H1 (cell line): ENCODE measurements at regions not wholly inside any gene's neighbourhood (a gene's known extent, or its start where the extent isn't known, plus 50 kb on each side); places are given as distances from the start of the nearest gene placed in this dataset.

Experiments
- CTCF ChIA-PET: fragments of 300-600 bp; sonication (Branson Sonifier 250); formaldehyde crosslinking; loops from one replicate; lab custom pipeline; 2021; ENCODE audit not compliant: partially characterized antibody; lab: Charles Lee
- POLR2A ChIA-PET: fragments of 300-600 bp; sonication (Branson Sonifier 250); formaldehyde crosslinking; loops from one replicate; lab custom pipeline; 2021; ENCODE audit warnings: inconsistent platforms; ENCODE audit not compliant: partially characterized antibody; lab: Charles Lee
- DNase-seq, 2 experiments: peaks; one replicate each; pipeline versions ENCODE4 v3.0.0 to v3.0.0-alpha.2; 2010 to 2022; ENCODE audit warnings: low spot score in 2 of 2, low read depth in 1 of 2, mixed read lengths in 1 of 2
- FAIRE-seq: peaks from 2 replicates; lab custom pipeline; 2011; peaks lifted over from hg19 to GRCh38; lab: Jason Lieb, UNC
- H2AFZ ChIP-seq: 2 replicates; pipeline ENCODE4 v1.8.1; 2012; ENCODE audit warnings: low read length, inconsistent platforms
- H2AK5ac ChIP-seq: 2 replicates; pipeline ENCODE4 v1.6.1; 2013; ENCODE audit warnings: low read depth, low read length
- H2BK120ac ChIP-seq: replicated peaks from 2 replicates; pipeline ENCODE3; 2013; ENCODE audit warnings: low read depth, low read length, inconsistent platforms
- H2BK12ac ChIP-seq: 2 replicates; pipeline ENCODE4 v1.6.1; 2013; ENCODE audit warnings: low read depth, low read length
- H2BK15ac ChIP-seq: 2 replicates; pipeline ENCODE4 v1.6.1; 2013; ENCODE audit warnings: low read length
- H2BK20ac ChIP-seq: 2 replicates; pipeline ENCODE4 v1.6.1; 2013; ENCODE audit warnings: low read length
- H2BK5ac ChIP-seq: 2 replicates; pipeline ENCODE4 v1.6.1; 2013; ENCODE audit warnings: low read depth, low read length
- H3K14ac ChIP-seq: 2 replicates; pipeline ENCODE4 v1.6.1; 2013; ENCODE audit warnings: inconsistent platforms; ENCODE audit not compliant: insufficient read length
- H3K18ac ChIP-seq: 2 replicates; pipeline ENCODE4 v1.6.1; 2013; ENCODE audit warnings: low read length; ENCODE audit errors: extremely low read depth
- H3K23ac ChIP-seq: 2 replicates; pipeline ENCODE4 v1.6.1; 2013; ENCODE audit warnings: inconsistent platforms; ENCODE audit not compliant: insufficient read length
- H3K23me2 ChIP-seq: 2 replicates; pipeline ENCODE4 v1.6.1; 2013; ENCODE audit warnings: low read depth, low read length
- H3K27ac ChIP-seq: 2 replicates; pipeline ENCODE4 v1.6.1; 2011; ENCODE audit warnings: low read depth, low read length, inconsistent platforms
- H3K27me3 ChIP-seq, 4 experiments: replicated peaks in 1 of 4; 1 replicate in 1 of 4; 2 replicates in 3 of 4; pipeline versions ENCODE4 v1.6.1 to v1.8.1; 2011 to 2013; ENCODE audit warnings: low read length in 3 of 4, mild to moderate bottlenecking in 3 of 4, inconsistent platforms in 2 of 4, mixed read lengths in 2 of 4, moderate library complexity in 1 of 4; ENCODE audit not compliant: control insufficient read depth in 3 of 4, insufficient read depth in 3 of 4; ENCODE audit errors: extremely low read depth in 1 of 4
- H3K36me3 ChIP-seq, 4 experiments: 2 replicates each; pipeline versions ENCODE4 v1.6.1 to v1.8.1; 2011 to 2013; ENCODE audit warnings: mild to moderate bottlenecking in 4 of 4, low read length in 3 of 4, moderate library complexity in 2 of 4, control low read depth in 1 of 4, inconsistent platforms in 1 of 4; ENCODE audit not compliant: insufficient read depth in 4 of 4, control insufficient read depth in 2 of 4
- H3K4ac ChIP-seq: replicated peaks from 2 replicates; pipeline ENCODE3; 2013; ENCODE audit warnings: low read length, low read depth, mixed read lengths, inconsistent platforms; ENCODE audit not compliant: insufficient read length
- H3K4me1 ChIP-seq, 4 experiments: replicated peaks in 1 of 4; 1 replicate in 1 of 4; 2 replicates in 3 of 4; pipeline versions ENCODE4 v1.6.1 to v1.8.1; 2011 to 2013; ENCODE audit warnings: low read length in 3 of 4, inconsistent platforms in 2 of 4, mixed read lengths in 1 of 4; ENCODE audit not compliant: insufficient read depth in 4 of 4, control insufficient read depth in 3 of 4
- H3K4me2 ChIP-seq, 2 experiments: 2 replicates each; pipeline versions ENCODE4 v1.6.1 to v1.8.1; 2011 to 2013; ENCODE audit warnings: low read depth in 2 of 2, low read length in 2 of 2, control low read depth in 1 of 2, inconsistent platforms in 1 of 2, mild to moderate bottlenecking in 1 of 2; ENCODE audit not compliant: insufficient read depth in 1 of 2
- H3K4me3 ChIP-seq, 4 experiments: fragments of 200-600, 300-600 bp in 1 of 4; sonication (generic), shearing (Covaris generic), sonication (Bioruptor Twin) in 1 of 4; 2 replicates each; pipeline versions ENCODE4 v1.5.1 to v1.8.1; 2011 to 2016; ENCODE audit warnings: low read length in 4 of 4, low read depth in 3 of 4, control low read depth in 2 of 4, inconsistent platforms in 2 of 4, mild to moderate bottlenecking in 2 of 4, mixed read lengths in 1 of 4, moderate library complexity in 1 of 4; ENCODE audit not compliant: insufficient read depth in 2 of 4; ENCODE audit errors: extremely low read depth in 1 of 4
- H3K56ac ChIP-seq: replicated peaks from 2 replicates; pipeline ENCODE3; 2013; ENCODE audit warnings: low read depth, mild to moderate bottlenecking, mixed read lengths, low read length, inconsistent platforms; ENCODE audit not compliant: insufficient read length
- H3K79me1 ChIP-seq: 2 replicates; pipeline ENCODE4 v1.6.1; 2013; ENCODE audit warnings: low read depth, low read length, control low read depth
- H3K79me2 ChIP-seq, 2 experiments: 2 replicates each; pipeline versions ENCODE4 v1.6.1 to v1.8.1; 2012 to 2013; ENCODE audit warnings: low read length in 2 of 2, mild to moderate bottlenecking in 2 of 2, inconsistent platforms in 1 of 2; ENCODE audit not compliant: insufficient read depth in 2 of 2, control insufficient read depth in 1 of 2
- H3K9ac ChIP-seq, 4 experiments: replicated peaks in 1 of 4; 1 replicate in 1 of 4; 2 replicates in 3 of 4; pipeline versions ENCODE4 v1.6.1 to v1.8.1; 2011 to 2013; ENCODE audit warnings: low read depth in 3 of 4, low read length in 3 of 4, control low read depth in 2 of 4, mild to moderate bottlenecking in 2 of 4, moderate library complexity in 2 of 4, inconsistent platforms in 1 of 4; ENCODE audit errors: extremely low read depth in 1 of 4
- H3K9me3 ChIP-seq, 2 experiments: 2 replicates each; pipeline versions ENCODE4 v1.6.1 to v1.8.1; 2012 to 2013; ENCODE audit warnings: mild to moderate bottlenecking in 2 of 2, moderate library complexity in 2 of 2, control low read depth in 1 of 2, inconsistent platforms in 1 of 2, low read depth in 1 of 2, low read length in 1 of 2, mixed read lengths in 1 of 2; ENCODE audit not compliant: insufficient read depth in 2 of 2
- H4K20me1 ChIP-seq, 2 experiments: replicated peaks in 1 of 2; 2 replicates each; pipeline versions ENCODE3 to v1.8.1; 2011 to 2013; ENCODE audit warnings: inconsistent platforms in 2 of 2, low read length in 2 of 2, mild to moderate bottlenecking in 1 of 2; ENCODE audit not compliant: insufficient read depth in 2 of 2, control insufficient read depth in 1 of 2
- H4K5ac ChIP-seq: 2 replicates; pipeline ENCODE4 v1.6.1; 2013; ENCODE audit warnings: low read length, low read depth, mixed read lengths, inconsistent platforms; ENCODE audit not compliant: insufficient read length
- H4K8ac ChIP-seq: 2 replicates; pipeline ENCODE4 v1.8.0; 2013; ENCODE audit warnings: mild to moderate bottlenecking, moderate library complexity, low read length, inconsistent platforms; ENCODE audit not compliant: insufficient read depth; ENCODE audit errors: extremely low read depth
- H4K91ac ChIP-seq: replicated peaks from 2 replicates; pipeline ENCODE3; 2013; ENCODE audit warnings: low read length, mixed read lengths, inconsistent platforms; ENCODE audit not compliant: insufficient read length
- BCL11A ChIP-seq, 2 experiments: IDR thresholded peaks; one replicate each; pipeline ENCODE4 v1.6.1; 2011; ENCODE audit warnings: low read depth in 2 of 2, low read length in 2 of 2, mild to moderate bottlenecking in 2 of 2
- BRCA1 ChIP-seq: IDR thresholded peaks from 2 replicates; pipeline ENCODE4 v1.6.1; 2012; ENCODE audit warnings: low read depth, low read length, improper control_type of control experiment
- CBX5 ChIP-seq: fragments of 300-800, 300-1000 bp; sonication (generic); IDR thresholded peaks from 2 replicates; pipeline ENCODE4 v1.7.1; 2016; ENCODE audit warnings: antibody characterized with exemption, low read length, low read depth
- CREB1 ChIP-seq: IDR thresholded peaks from 2 replicates; pipeline ENCODE4 v1.6.1; 2012; ENCODE audit warnings: inconsistent platforms
- JUN ChIP-seq: IDR thresholded peaks from 2 replicates; pipeline ENCODE4 v1.6.1; 2011; ENCODE audit warnings: low read depth, mild to moderate bottlenecking, improper control_type of control experiment, low read length
- RFX5 ChIP-seq: IDR thresholded peaks from 2 replicates; pipeline ENCODE4 v1.6.1; 2011; ENCODE audit warnings: low read depth, low read length, improper control_type of control experiment, borderline replicate concordance
- SAP30 ChIP-seq: fragments of 300-600 bp; sonication (generic); IDR thresholded peaks from 2 replicates; pipeline ENCODE4 v1.7.1; 2012; ENCODE audit warnings: low read length, moderate library complexity, mild to moderate bottlenecking, inconsistent platforms; ENCODE audit not compliant: insufficient read depth, insufficient replicate concordance
- SIN3A ChIP-seq, 2 experiments: IDR thresholded peaks in 1 of 2; conservative IDR thresholded peaks in 1 of 2; 2 replicates each; pipeline ENCODE4 v1.6.1; 2011 to 2012; ENCODE audit warnings: low read length in 2 of 2, improper control_type of control experiment in 1 of 2, low read depth in 1 of 2, mild to moderate bottlenecking in 1 of 2
- TEAD4 ChIP-seq: IDR thresholded peaks from 2 replicates; pipeline ENCODE4 v1.6.1; 2012; ENCODE audit warnings: low read depth, low read length, inconsistent platforms, mixed read lengths
- ZNF274 ChIP-seq: IDR thresholded peaks from 2 replicates; pipeline ENCODE4 v1.7.0; 2012; ENCODE audit warnings: low read length, borderline replicate concordance; ENCODE audit errors: extremely low read depth

- no peak for DNase-seq
- ChIA-PET POLR2A (no interaction called here), CTCF (no interaction called here)
- H3K14ac ChIP-seq: no peak overlapping the region
- no peak overlapping the region for H2AK5ac ChIP-seq
- H3K56ac ChIP-seq: no peak overlapping the region
- H3K18ac ChIP-seq: no peak overlapping the region
- no peak overlapping the region for H3K27ac ChIP-seq
- H4K20me1 ChIP-seq: no peaks in the 10 kb centered on the region
- H3K23me2 ChIP-seq: no peaks in the 10 kb centered on the region
- no peak overlapping the region for H2BK20ac ChIP-seq
- no peak overlapping the region for H3K9ac ChIP-seq
- H3K27me3 ChIP-seq: no peaks in the 10 kb centered on the region
- H2AFZ ChIP-seq: no peak overlapping the region
- H3K4ac ChIP-seq: no peak overlapping the region
- H3K4me3 ChIP-seq: no peak overlapping the region
- H4K91ac ChIP-seq: no peak overlapping the region
- TF ChIP-seq CBX5 (no peak), JUN (no peak), BCL11A (IDR thresholded peaks at IDR 0.05; ENCODE audit: low read depth in 2 of 2, low read length in 2 of 2) (no peak), ZNF274 (no peak), CREB1 (no peak), SIN3A (conservative IDR thresholded peaks at IDR 0.05 in 1 of 2, IDR thresholded peaks at IDR 0.05 in 1 of 2; ENCODE audit: low read depth in 1 of 2, low read length in 2 of 2) (no peak), RFX5 (no peak), TEAD4 (no peak), BRCA1 (no peak), SAP30 (no peak)
- TF ChIP-seq, all 59 proteins: peak for 0
- H4K5ac ChIP-seq: no peak overlapping the region
- H3K36me3 ChIP-seq: no peaks in the 10 kb centered on the region
- no peak overlapping the region for H3K23ac ChIP-seq
- no peaks in the 10 kb centered on the region for H3K9me3 ChIP-seq
- H2BK120ac ChIP-seq: no peak overlapping the region
- H2BK12ac ChIP-seq: no peak overlapping the region
- FAIRE-seq: no peak
- H4K8ac ChIP-seq: no peak overlapping the region
- H3K79me2 ChIP-seq: no peaks in the 10 kb centered on the region
- H3K4me2 ChIP-seq: no peak overlapping the region
- no peak overlapping the region for H2BK5ac ChIP-seq
- H3K4me1 ChIP-seq: no peaks in the 10 kb centered on the region
- no peak overlapping the region for H2BK15ac ChIP-seq
- no peaks in the 10 kb centered on the region for H3K79me1 ChIP-seq
Observed at GRCh38 chr4:178233906-178234305, 791.7 kb upstream of the AGA start.
